ENCODE measurements at regions not wholly inside any gene's neighbourhood (a gene's known extent, or its start where the extent isn't known, plus 50 kb on each side); places are given as distances from the start of the nearest gene placed in this dataset.
"Not testable (repeated sequence)": the region's sequence is repeated elsewhere in the genome, so short reads cannot be mapped to it uniquely, and the experiment has no call there.

GRCh38 chr16:26386096-26386495, 680.6 kb upstream of the C16orf82 start:
- no peak for DNase-seq (ENCODE audit: low read depth in 4 of 4, low spot score in 1 of 4)

- no peak for DNase-seq (ENCODE audit: low read depth in 4 of 4, low spot score in 1 of 4)
These were observed 674.9 kb upstream of the C16orf82 start for GRCh38 chr16:26391833-26392232.

- no peak for DNase-seq (ENCODE audit: low read depth in 4 of 4, low spot score in 1 of 4)
These were observed 672.3 kb upstream of the C16orf82 start for GRCh38 chr16:26394409-26394808.

GRCh38 chr16:26395700-26396099, 671.0 kb upstream of the C16orf82 start:
- no peak for DNase-seq (ENCODE audit: low read depth in 4 of 4, low spot score in 1 of 4)

GRCh38 chr16:26396511-26397235, 670.1 kb upstream of the C16orf82 start:
- DNase-seq (ENCODE audit: low read depth in 4 of 4, low spot score in 1 of 4), result no peak

- DNase-seq (ENCODE audit: low read depth in 4 of 4, low spot score in 1 of 4), result no peak
These were observed 652.9 kb upstream of the C16orf82 start for GRCh38 chr16:26413780-26414179.

GRCh38 chr16:26419458-26419857, 647.3 kb upstream of the C16orf82 start:
- not testable (repeated sequence) for DNase-seq (ENCODE audit: low read depth in 4 of 4, low spot score in 1 of 4)

- DNase-seq (ENCODE audit: low read depth in 4 of 4, low spot score in 1 of 4), result no peak
These were observed 636.1 kb upstream of the C16orf82 start for GRCh38 chr16:26430618-26431017.

GRCh38 chr16:26433807-26434206, 632.9 kb upstream of the C16orf82 start:
- DNase-seq (ENCODE audit: low read depth in 4 of 4, low spot score in 1 of 4), result no peak

- no peak for DNase-seq (ENCODE audit: low read depth in 4 of 4, low spot score in 1 of 4)
These were observed 625.5 kb upstream of the C16orf82 start for GRCh38 chr16:26441178-26441577.

GRCh38 chr16:26442321-26442720, 624.4 kb upstream of the C16orf82 start:
- DNase-seq (ENCODE audit: low read depth in 4 of 4, low spot score in 1 of 4), result no peak

- no peak for DNase-seq (ENCODE audit: low read depth in 4 of 4, low spot score in 1 of 4)
These were observed 619.2 kb upstream of the C16orf82 start for GRCh38 chr16:26447570-26447969.

- DNase-seq (ENCODE audit: low read depth in 4 of 4, low spot score in 1 of 4), result no peak
These were observed 613.5 kb upstream of the C16orf82 start for GRCh38 chr16:26453215-26453614.

GRCh38 chr16:26454102-26454501, 612.6 kb upstream of the C16orf82 start:
- no peak for DNase-seq (ENCODE audit: low read depth in 4 of 4, low spot score in 1 of 4)

- DNase-seq (ENCODE audit: low read depth in 4 of 4, low spot score in 1 of 4), result no peak
These were observed 610.7 kb upstream of the C16orf82 start for GRCh38 chr16:26456074-26456473.

GRCh38 chr16:26457095-26457494, 609.6 kb upstream of the C16orf82 start:
- no peak for DNase-seq (ENCODE audit: low read depth in 4 of 4, low spot score in 1 of 4)

GRCh38 chr16:26457882-26458281, 608.8 kb upstream of the C16orf82 start:
- no peak for DNase-seq (ENCODE audit: low read depth in 4 of 4, low spot score in 1 of 4)

- DNase-seq (ENCODE audit: low read depth in 4 of 4, low spot score in 1 of 4), result no peak
These were observed 602.0 kb upstream of the C16orf82 start for GRCh38 chr16:26464576-26465266.

- DNase-seq (ENCODE audit: low read depth in 4 of 4, low spot score in 1 of 4), result not testable (repeated sequence)
These were observed 592.3 kb upstream of the C16orf82 start for GRCh38 chr16:26474405-26474804.

- DNase-seq (ENCODE audit: low read depth in 4 of 4, low spot score in 1 of 4), result no peak
These were observed 591.1 kb upstream of the C16orf82 start for GRCh38 chr16:26475596-26475995.

GRCh38 chr16:26491101-26491670, 575.5 kb upstream of the C16orf82 start:
- no peak for DNase-seq (ENCODE audit: low read depth in 4 of 4, low spot score in 1 of 4)

- DNase-seq (ENCODE audit: low read depth in 4 of 4, low spot score in 1 of 4), result no peak
These were observed 574.8 kb upstream of the C16orf82 start for GRCh38 chr16:26491962-26492361.

Measured in stimulated activated CD4-positive, alpha-beta T cell treated with anti-CD3 and anti-CD28 coated beads, Interleukin-1b, Interleukin-23, amount 100 ng/mL, for 24 hours (primary cell).